ENCODE measurements at regions not wholly inside any gene's neighbourhood (a gene's known extent, or its start where the extent isn't known, plus 50 kb on each side); places are given as distances from the start of the nearest gene placed in this dataset.

DNA sequence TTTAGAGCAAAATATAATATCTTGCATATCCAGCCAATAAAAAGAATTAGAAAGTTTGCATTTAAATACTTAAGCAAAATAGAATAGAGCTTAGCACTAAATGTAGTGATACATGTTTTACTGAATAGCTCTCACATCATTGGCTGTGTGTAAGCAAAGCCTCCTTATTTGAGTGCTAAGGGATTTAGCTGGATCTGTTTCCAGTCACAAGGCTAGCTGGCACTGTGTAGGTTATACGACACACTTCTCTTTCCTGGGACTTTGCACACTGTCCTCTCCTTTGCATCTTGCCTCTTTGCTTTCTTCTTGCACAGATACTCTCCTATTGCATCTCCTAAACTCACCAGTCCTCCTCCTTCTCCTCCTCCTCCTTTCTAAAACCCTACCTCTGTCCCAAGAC lies 423.8 kb downstream of the KLF5 start (continued):
- TF ChIP-seq, protein P1, sequence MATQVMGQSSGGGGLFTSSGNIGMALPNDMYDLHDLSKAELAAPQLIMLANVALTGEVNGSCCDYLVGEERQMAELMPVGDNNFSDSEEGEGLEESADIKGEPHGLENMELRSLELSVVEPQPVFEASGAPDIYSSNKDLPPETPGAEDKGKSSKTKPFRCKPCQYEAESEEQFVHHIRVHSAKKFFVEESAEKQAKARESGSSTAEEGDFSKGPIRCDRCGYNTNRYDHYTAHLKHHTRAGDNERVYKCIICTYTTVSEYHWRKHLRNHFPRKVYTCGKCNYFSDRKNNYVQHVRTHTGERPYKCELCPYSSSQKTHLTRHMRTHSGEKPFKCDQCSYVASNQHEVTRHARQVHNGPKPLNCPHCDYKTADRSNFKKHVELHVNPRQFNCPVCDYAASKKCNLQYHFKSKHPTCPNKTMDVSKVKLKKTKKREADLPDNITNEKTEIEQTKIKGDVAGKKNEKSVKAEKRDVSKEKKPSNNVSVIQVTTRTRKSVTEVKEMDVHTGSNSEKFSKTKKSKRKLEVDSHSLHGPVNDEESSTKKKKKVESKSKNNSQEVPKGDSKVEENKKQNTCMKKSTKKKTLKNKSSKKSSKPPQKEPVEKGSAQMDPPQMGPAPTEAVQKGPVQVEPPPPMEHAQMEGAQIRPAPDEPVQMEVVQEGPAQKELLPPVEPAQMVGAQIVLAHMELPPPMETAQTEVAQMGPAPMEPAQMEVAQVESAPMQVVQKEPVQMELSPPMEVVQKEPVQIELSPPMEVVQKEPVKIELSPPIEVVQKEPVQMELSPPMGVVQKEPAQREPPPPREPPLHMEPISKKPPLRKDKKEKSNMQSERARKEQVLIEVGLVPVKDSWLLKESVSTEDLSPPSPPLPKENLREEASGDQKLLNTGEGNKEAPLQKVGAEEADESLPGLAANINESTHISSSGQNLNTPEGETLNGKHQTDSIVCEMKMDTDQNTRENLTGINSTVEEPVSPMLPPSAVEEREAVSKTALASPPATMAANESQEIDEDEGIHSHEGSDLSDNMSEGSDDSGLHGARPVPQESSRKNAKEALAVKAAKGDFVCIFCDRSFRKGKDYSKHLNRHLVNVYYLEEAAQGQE (IDR thresholded peaks at IDR 0.05; ENCODE audit: low read depth), result no peak
- TF ChIP-seq POLR2AphosphoS5 (IDR thresholded peaks at IDR 0.05; ENCODE audit: low read depth, low read length) (no peak), TCF7L2 (IDR thresholded peaks at IDR 0.05; ENCODE audit: borderline replicate concordance, extremely low read depth, insufficient read depth, insufficient read length) (no peak), RAD21 (IDR thresholded peaks at IDR 0.05; ENCODE audit: low read depth) (no peak)

DNA sequence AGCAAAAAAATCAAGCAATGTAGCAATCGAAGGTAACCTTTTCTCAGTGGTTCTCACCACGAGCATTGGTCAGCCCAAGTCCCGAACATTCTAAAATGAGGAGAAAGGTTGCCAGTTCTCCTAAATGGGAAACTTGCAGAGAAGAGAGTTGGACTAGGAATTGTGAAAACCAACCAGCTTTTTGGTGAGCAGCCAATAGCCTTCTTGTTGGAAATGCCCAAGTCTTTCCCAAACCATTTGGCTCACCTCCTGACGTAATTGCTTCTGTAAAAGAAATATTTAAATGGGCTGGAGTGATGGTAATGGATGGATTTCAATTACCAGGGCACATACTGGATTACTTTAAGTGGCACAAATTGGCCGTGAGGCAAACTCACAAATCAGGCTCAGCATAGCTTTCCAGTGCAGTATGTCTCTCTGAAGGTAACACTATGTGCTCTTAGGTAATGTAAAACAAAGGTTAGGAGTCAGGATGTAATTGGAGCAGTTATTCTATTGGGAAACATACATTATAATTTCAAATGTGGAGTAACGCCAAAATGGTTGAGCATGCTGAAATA lies 423.2 kb downstream of the KLF5 start:
- Histone ChIP-seq H3K4me3 (replicated peaks in 1 of 2; ENCODE audit: low read depth in 1 of 2, low read length in 2 of 2) (no peak overlapping the region), H3K36me3 (ENCODE audit: control insufficient read depth in 1 of 2, insufficient read depth in 2 of 2, low read length in 2 of 2) (no peaks in the 10 kb centered on the region), H3K4me1 (ENCODE audit: control insufficient read depth in 1 of 2, insufficient read depth in 2 of 2, low read length in 2 of 2) (no peaks in the 10 kb centered on the region), H2AFZ (ENCODE audit: low read depth, low read length, poor library complexity, severe bottlenecking) (no peak overlapping the region), H3K9me2 (ENCODE audit: insufficient read depth) (no peaks in the 10 kb centered on the region), H4K20me1 (ENCODE audit: insufficient read depth) (no peaks in the 10 kb centered on the region), H3K9ac (ENCODE audit: low read length) (no peak overlapping the region), H3K4me2 (ENCODE audit: low read length) (no peak overlapping the region), H3K27ac (ENCODE audit: low read depth, low read length) (no peak overlapping the region), H3K79me2 (ENCODE audit: insufficient read depth, low read length) (no peaks in the 10 kb centered on the region), H3K9me3 (ENCODE audit: control insufficient read depth in 1 of 2, insufficient read depth in 1 of 2, low read depth in 1 of 2, low read length in 2 of 2) (no peaks in the 10 kb centered on the region), H3K27me3 (ENCODE audit: insufficient read depth, low read length) (no peaks in the 10 kb centered on the region)
- TF ChIP-seq TCF7L2 (IDR thresholded peaks at IDR 0.05; ENCODE audit: borderline replicate concordance, extremely low read depth, insufficient read depth, insufficient read length) (no peak), CEBPB (IDR thresholded peaks at IDR 0.05; ENCODE audit: low read depth) (no peak), YY1 (IDR thresholded peaks at IDR 0.05; ENCODE audit: extremely low read depth, insufficient replicate concordance, low read depth, low read length) (no peak), ZFX (IDR thresholded peaks at IDR 0.05) (no peak), ELF1 (IDR thresholded peaks at IDR 0.05; ENCODE audit: borderline replicate concordance, low read depth) (no peak), CBX3 (IDR thresholded peaks at IDR 0.05; ENCODE audit: low read depth) (no peak), FOSL1 (IDR thresholded peaks at IDR 0.05; ENCODE audit: low read depth) (no peak), SP1 (IDR thresholded peaks at IDR 0.05; ENCODE audit: low read depth) (no peak), POLR2AphosphoS5 (IDR thresholded peaks at IDR 0.05; ENCODE audit: low read depth, low read length) (no peak), ZNF274 (IDR thresholded peaks at IDR 0.05; ENCODE audit: low read depth, low read length) (no peak)
- TF ChIP-seq, protein P1 (IDR thresholded peaks at IDR 0.05; ENCODE audit: low read depth), result no peak
- TF ChIP-seq, protein P2, sequence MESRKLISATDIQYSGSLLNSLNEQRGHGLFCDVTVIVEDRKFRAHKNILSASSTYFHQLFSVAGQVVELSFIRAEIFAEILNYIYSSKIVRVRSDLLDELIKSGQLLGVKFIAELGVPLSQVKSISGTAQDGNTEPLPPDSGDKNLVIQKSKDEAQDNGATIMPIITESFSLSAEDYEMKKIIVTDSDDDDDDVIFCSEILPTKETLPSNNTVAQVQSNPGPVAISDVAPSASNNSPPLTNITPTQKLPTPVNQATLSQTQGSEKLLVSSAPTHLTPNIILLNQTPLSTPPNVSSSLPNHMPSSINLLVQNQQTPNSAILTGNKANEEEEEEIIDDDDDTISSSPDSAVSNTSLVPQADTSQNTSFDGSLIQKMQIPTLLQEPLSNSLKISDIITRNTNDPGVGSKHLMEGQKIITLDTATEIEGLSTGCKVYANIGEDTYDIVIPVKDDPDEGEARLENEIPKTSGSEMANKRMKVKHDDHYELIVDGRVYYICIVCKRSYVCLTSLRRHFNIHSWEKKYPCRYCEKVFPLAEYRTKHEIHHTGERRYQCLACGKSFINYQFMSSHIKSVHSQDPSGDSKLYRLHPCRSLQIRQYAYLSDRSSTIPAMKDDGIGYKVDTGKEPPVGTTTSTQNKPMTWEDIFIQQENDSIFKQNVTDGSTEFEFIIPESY (IDR thresholded peaks at IDR 0.05; ENCODE audit: extremely low read depth, insufficient replicate concordance, low read length), result no peak
- TF ChIP-seq, protein P3, sequence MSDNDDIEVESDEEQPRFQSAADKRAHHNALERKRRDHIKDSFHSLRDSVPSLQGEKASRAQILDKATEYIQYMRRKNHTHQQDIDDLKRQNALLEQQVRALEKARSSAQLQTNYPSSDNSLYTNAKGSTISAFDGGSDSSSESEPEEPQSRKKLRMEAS (IDR thresholded peaks at IDR 0.05), result no peak
- ATAC-seq, result no peak
- RAD21 ChIA-PET (ENCODE audit: low non-redundant PET in 1 of 2, low total read pairs in 2 of 2, uncharacterized antibody in 2 of 2, unreplicated experiment in 2 of 2), result no interaction called here
- no TSS peak for BruUV-seq (replicated peaks)
- CTCF ChIA-PET, result no interaction called here
- intact Hi-C loops (cut with micrococcal nuclease), result no loop called here
- DNase-seq (ENCODE audit: low read depth, low spot score), result no peak
- POLR2A ChIA-PET, result no interaction called here

Data from HCT116 (cell line).